ENCODE measurements at regions not wholly inside any gene's neighbourhood (a gene's known extent, or its start where the extent isn't known, plus 50 kb on each side); places are given as distances from the start of the nearest gene placed in this dataset.

GRCh38 chr2:120477198-120477597 is 131.3 kb downstream of the INHBB start:
- FAIRE-seq (no peak), DNase-seq (ENCODE audit: low read depth in 1 of 2, low spot score in 2 of 2) (no peak)
- ChIA-PET POLR2A (ENCODE audit: partially characterized antibody) (no interaction called here), CTCF (ENCODE audit: partially characterized antibody) (interaction anchor here (0.6 to 1.7 kb wide), 4 partner anchors 9 to 464 kb away, joined by 3 read pairs; no protein-coding TSS in a partner anchor)
- no peak overlapping the region for H4K8ac ChIP-seq (ENCODE audit: extremely low read depth, insufficient read depth, low read length)
- H3K23me2 ChIP-seq (ENCODE audit: low read depth, low read length): peaks cover 4% of the 10 kb centered on the region; the same call in 1 of the 2 replicates
- H3K36me3 ChIP-seq (ENCODE audit: control insufficient read depth in 2 of 4, insufficient read depth in 4 of 4, low read length in 3 of 4): no peaks in the 10 kb centered on the region
- no peak overlapping the region for H3K27ac ChIP-seq (ENCODE audit: low read depth, low read length)
- H3K79me2 ChIP-seq (ENCODE audit: control insufficient read depth in 1 of 2, insufficient read depth in 2 of 2, low read length in 2 of 2): no peaks in the 10 kb centered on the region
- TF ChIP-seq JUND (IDR thresholded peaks at IDR 0.05; ENCODE audit: low read length) (no peak), ASH2L (IDR thresholded peaks at IDR 0.05; ENCODE audit: low read length) (no peak), POLR2AphosphoS5 (IDR thresholded peaks at IDR 0.05; ENCODE audit: low read depth, low read length) (no peak), HDAC2 (IDR thresholded peaks at IDR 0.05; ENCODE audit: borderline replicate concordance in 1 of 2, low read depth in 2 of 2, low read length in 2 of 2) (no peak)
- H2BK15ac ChIP-seq (ENCODE audit: low read length): no peak overlapping the region
- no peak overlapping the region for H3K18ac ChIP-seq (ENCODE audit: extremely low read depth, low read length)
- peaks cover 0 to 6% of the 10 kb centered on the region in 2 experiments for H4K20me1 ChIP-seq (replicated peaks in 1 of 2; ENCODE audit: control insufficient read depth in 1 of 2, insufficient read depth in 2 of 2, low read length in 2 of 2)
- peaks cover 2 to 56% (median 42%) of the 10 kb centered on the region in 4 experiments for H3K27me3 ChIP-seq (replicated peaks in 1 of 4; ENCODE audit: control insufficient read depth in 3 of 4, extremely low read depth in 1 of 4, insufficient read depth in 3 of 4, low read length in 3 of 4)
- H3K79me1 ChIP-seq (ENCODE audit: low read depth, low read length): no peaks in the 10 kb centered on the region
- WGBS, 2 experiments (ENCODE audit: extremely low coverage in 1 of 2, insufficient coverage in 1 of 2, insufficient read length in 1 of 2, insufficient replicate concordance in 2 of 2, low coverage in 1 of 2, low lambda C conversion rate in 2 of 2, missing lambda C conversion rate in 1 of 2): 84% methylated on average over 3 of the region's 3 CpGs; no CpG with 5 or more reads in 1 of the 2 experiments
- H3K56ac ChIP-seq (replicated peaks; ENCODE audit: insufficient read length, low read depth, low read length): no peak overlapping the region
- H2BK20ac ChIP-seq (ENCODE audit: low read length): no peak overlapping the region
- H3K9me3 ChIP-seq (ENCODE audit: insufficient read depth in 2 of 2, low read depth in 1 of 2, low read length in 1 of 2): 0 out of 4 replicates have a peak, but pooled peaks cover 0 to 2% of the 10 kb centered on the region in 2 experiments
- H2AFZ ChIP-seq (ENCODE audit: low read length): no peak overlapping the region
- no peak overlapping the region for H3K9ac ChIP-seq (replicated peaks in 1 of 4; ENCODE audit: extremely low read depth in 1 of 4, low read depth in 3 of 4, low read length in 3 of 4)
- H3K23ac ChIP-seq (ENCODE audit: insufficient read length): no peak overlapping the region
- no peak overlapping the region for H3K14ac ChIP-seq (ENCODE audit: insufficient read length)
- no peak overlapping the region for H2BK12ac ChIP-seq (ENCODE audit: low read depth, low read length)
- no peak overlapping the region for H4K91ac ChIP-seq (replicated peaks; ENCODE audit: insufficient read length, low read length)
- no peak overlapping the region for H3K4me3 ChIP-seq (ENCODE audit: extremely low read depth in 1 of 4, insufficient read depth in 2 of 4, low read depth in 3 of 4, low read length in 4 of 4)
- H3K4me1 ChIP-seq (replicated peaks in 1 of 4; ENCODE audit: control insufficient read depth in 3 of 4, insufficient read depth in 4 of 4, low read length in 3 of 4): no peaks in the 10 kb centered on the region
- no peak overlapping the region for H2BK120ac ChIP-seq (replicated peaks; ENCODE audit: low read depth, low read length)
- no peak overlapping the region for H4K5ac ChIP-seq (ENCODE audit: insufficient read length, low read depth, low read length)
- no peak overlapping the region for H3K4me2 ChIP-seq (ENCODE audit: insufficient read depth in 1 of 2, low read depth in 2 of 2, low read length in 2 of 2)
- H3K4ac ChIP-seq (replicated peaks; ENCODE audit: insufficient read length, low read depth, low read length): no peak overlapping the region
- no peak overlapping the region for H2BK5ac ChIP-seq (ENCODE audit: low read depth, low read length)
- H2AK5ac ChIP-seq (ENCODE audit: low read depth, low read length): no peak overlapping the region
